ENCODE measurements at regions not wholly inside any gene's neighbourhood (a gene's known extent, or its start where the extent isn't known, plus 50 kb on each side); places are given as distances from the start of the nearest gene placed in this dataset.

GRCh38 chr3:55352668-55353067 lies 134.4 kb downstream of the WNT5A start:
- TF ChIP-seq MXD4 (CRISPR knock-in tag; IDR thresholded peaks at IDR 0.05; ENCODE audit: borderline replicate concordance) (no peak), ZNF121 (CRISPR knock-in tag; IDR thresholded peaks at IDR 0.05) (no peak), FOXJ3 (CRISPR knock-in tag; IDR thresholded peaks at IDR 0.05; ENCODE audit: borderline replicate concordance) (no peak), CTCF (IDR thresholded peaks at IDR 0.05) (no peak), MAX (CRISPR knock-in tag; IDR thresholded peaks at IDR 0.05) (no peak), SMAD3 (CRISPR knock-in tag; IDR thresholded peaks at IDR 0.05; ENCODE audit: borderline replicate concordance) (no peak), CREM (CRISPR knock-in tag; IDR thresholded peaks at IDR 0.05) (no peak), FOXP4 (CRISPR knock-in tag; IDR thresholded peaks at IDR 0.05) (no peak)
